GM23338 (cell line): ENCODE measurements at regions not wholly inside any gene's neighbourhood (a gene's known extent, or its start where the extent isn't known, plus 50 kb on each side); places are given as distances from the start of the nearest gene placed in this dataset.

Source experiments
- CREB1 ChIP-seq: fragments of 250-450 bp; sonication (Bioruptor Pico); IDR thresholded peaks from 2 replicates; pipeline ENCODE4 v1.5.0; 2020; ENCODE audit warnings: low read depth, mild to moderate bottlenecking, moderate library complexity
- EZH2 ChIP-seq: fragments of 200-600 bp; sonication (generic); IDR thresholded peaks from one replicate; pipeline ENCODE4 v1.8.0; 2017; ENCODE audit warnings: antibody characterized with exemption, mild to moderate bottlenecking, low read depth; ENCODE audit not compliant: unreplicated experiment
- EZH2phosphoT487 ChIP-seq: fragments of 200-600 bp; sonication (generic); IDR thresholded peaks from one replicate; pipeline ENCODE4 v1.8.1; 2018; ENCODE audit warnings: antibody characterized with exemption; ENCODE audit not compliant: unreplicated experiment
- JUNB ChIP-seq: IDR thresholded peaks from one replicate; pipeline ENCODE4 v1.6.1; 2016; ENCODE audit warnings: antibody characterized with exemption; ENCODE audit not compliant: unreplicated experiment
- NANOG ChIP-seq: IDR thresholded peaks from 2 replicates; pipeline ENCODE4 v1.6.1; 2016; ENCODE audit warnings: antibody characterized with exemption, borderline replicate concordance
- POLR2AphosphoS5 ChIP-seq: IDR thresholded peaks from 2 replicates; pipeline ENCODE4 v1.6.1; 2016; ENCODE audit warnings: antibody characterized with exemption, low read depth
- STAT1 ChIP-seq: IDR thresholded peaks from one replicate; pipeline ENCODE4 v1.6.1; 2016; ENCODE audit warnings: antibody characterized with exemption; ENCODE audit not compliant: unreplicated experiment
- ZNF114 ChIP-seq: fragments of 250-450 bp; sonication (Bioruptor Pico); IDR thresholded peaks from 2 replicates; pipeline ENCODE4 v1.5.0; 2020; ENCODE audit warnings: mild to moderate bottlenecking, moderate library complexity
- ZNF331 ChIP-seq: fragments of 250-450 bp; sonication (Bioruptor Pico); IDR thresholded peaks from 2 replicates; pipeline ENCODE4 v1.5.0; 2020; ENCODE audit warnings: low read depth, mild to moderate bottlenecking, moderate library complexity
- TF ChIP-seq, protein P1 (sequence below), 2 experiments: fragments of 200-600 bp in 1 of 2; sonication (generic) in 1 of 2; conservative IDR thresholded peaks; 2 replicates each; pipeline versions ENCODE4 v1.5.1 to v1.6.1; 2016 to 2017; ENCODE audit warnings: antibody characterized with exemption in 2 of 2, low read depth in 2 of 2, mild to moderate bottlenecking in 2 of 2, moderate library complexity in 1 of 2
- TF ChIP-seq, protein P2 (sequence below): IDR thresholded peaks from one replicate; pipeline ENCODE4 v1.6.1; 2018; ENCODE audit warnings: antibody characterized with exemption; ENCODE audit not compliant: unreplicated experiment
- TF ChIP-seq, protein P3 (sequence below): fragments of 250-450 bp; sonication (Bioruptor Pico); IDR thresholded peaks from 2 replicates; pipeline ENCODE4 v1.5.0; 2020; ENCODE audit warnings: mild to moderate bottlenecking, moderate library complexity
- TF ChIP-seq, protein P4 (sequence below): IDR thresholded peaks from 2 replicates; pipeline ENCODE4 v1.6.1; 2016; ENCODE audit warnings: antibody characterized with exemption

DNA sequence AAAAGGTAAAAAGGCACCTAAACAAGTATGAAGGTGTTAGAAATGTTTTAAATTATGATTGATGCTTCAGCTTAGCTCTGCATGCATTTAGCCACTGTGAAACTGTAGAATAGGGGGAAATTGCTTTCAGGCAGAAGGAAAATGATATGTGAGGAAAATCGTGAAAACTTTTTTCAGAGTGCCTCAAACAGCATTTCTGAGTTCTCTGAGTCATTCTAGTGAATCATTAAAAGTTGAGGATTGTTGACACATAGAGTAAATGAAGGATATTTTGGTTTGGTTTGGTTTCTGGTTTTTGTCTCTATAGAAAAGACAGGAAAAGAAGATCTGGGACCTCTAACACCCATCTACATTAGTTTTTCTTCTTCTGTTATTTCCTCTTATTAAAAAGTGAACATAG lies 332.5 kb upstream of the TRAM1L1 start:
- TF ChIP-seq, protein P1, sequence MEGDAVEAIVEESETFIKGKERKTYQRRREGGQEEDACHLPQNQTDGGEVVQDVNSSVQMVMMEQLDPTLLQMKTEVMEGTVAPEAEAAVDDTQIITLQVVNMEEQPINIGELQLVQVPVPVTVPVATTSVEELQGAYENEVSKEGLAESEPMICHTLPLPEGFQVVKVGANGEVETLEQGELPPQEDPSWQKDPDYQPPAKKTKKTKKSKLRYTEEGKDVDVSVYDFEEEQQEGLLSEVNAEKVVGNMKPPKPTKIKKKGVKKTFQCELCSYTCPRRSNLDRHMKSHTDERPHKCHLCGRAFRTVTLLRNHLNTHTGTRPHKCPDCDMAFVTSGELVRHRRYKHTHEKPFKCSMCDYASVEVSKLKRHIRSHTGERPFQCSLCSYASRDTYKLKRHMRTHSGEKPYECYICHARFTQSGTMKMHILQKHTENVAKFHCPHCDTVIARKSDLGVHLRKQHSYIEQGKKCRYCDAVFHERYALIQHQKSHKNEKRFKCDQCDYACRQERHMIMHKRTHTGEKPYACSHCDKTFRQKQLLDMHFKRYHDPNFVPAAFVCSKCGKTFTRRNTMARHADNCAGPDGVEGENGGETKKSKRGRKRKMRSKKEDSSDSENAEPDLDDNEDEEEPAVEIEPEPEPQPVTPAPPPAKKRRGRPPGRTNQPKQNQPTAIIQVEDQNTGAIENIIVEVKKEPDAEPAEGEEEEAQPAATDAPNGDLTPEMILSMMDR (conservative IDR thresholded peaks at IDR 0.05; ENCODE audit: low read depth in 2 of 2): no peak
- TF ChIP-seq EZH2phosphoT487 (no peak), CREB1 (CRISPR knock-in tag) (no peak), POLR2AphosphoS5 (no peak), EZH2 (no peak), JUNB (no peak), ZNF114 (CRISPR knock-in tag) (no peak), STAT1 (no peak), NANOG (no peak), ZNF331 (CRISPR knock-in tag) (no peak)
- TF ChIP-seq, protein P2, sequence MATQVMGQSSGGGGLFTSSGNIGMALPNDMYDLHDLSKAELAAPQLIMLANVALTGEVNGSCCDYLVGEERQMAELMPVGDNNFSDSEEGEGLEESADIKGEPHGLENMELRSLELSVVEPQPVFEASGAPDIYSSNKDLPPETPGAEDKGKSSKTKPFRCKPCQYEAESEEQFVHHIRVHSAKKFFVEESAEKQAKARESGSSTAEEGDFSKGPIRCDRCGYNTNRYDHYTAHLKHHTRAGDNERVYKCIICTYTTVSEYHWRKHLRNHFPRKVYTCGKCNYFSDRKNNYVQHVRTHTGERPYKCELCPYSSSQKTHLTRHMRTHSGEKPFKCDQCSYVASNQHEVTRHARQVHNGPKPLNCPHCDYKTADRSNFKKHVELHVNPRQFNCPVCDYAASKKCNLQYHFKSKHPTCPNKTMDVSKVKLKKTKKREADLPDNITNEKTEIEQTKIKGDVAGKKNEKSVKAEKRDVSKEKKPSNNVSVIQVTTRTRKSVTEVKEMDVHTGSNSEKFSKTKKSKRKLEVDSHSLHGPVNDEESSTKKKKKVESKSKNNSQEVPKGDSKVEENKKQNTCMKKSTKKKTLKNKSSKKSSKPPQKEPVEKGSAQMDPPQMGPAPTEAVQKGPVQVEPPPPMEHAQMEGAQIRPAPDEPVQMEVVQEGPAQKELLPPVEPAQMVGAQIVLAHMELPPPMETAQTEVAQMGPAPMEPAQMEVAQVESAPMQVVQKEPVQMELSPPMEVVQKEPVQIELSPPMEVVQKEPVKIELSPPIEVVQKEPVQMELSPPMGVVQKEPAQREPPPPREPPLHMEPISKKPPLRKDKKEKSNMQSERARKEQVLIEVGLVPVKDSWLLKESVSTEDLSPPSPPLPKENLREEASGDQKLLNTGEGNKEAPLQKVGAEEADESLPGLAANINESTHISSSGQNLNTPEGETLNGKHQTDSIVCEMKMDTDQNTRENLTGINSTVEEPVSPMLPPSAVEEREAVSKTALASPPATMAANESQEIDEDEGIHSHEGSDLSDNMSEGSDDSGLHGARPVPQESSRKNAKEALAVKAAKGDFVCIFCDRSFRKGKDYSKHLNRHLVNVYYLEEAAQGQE: no peak
- TF ChIP-seq, protein P3, sequence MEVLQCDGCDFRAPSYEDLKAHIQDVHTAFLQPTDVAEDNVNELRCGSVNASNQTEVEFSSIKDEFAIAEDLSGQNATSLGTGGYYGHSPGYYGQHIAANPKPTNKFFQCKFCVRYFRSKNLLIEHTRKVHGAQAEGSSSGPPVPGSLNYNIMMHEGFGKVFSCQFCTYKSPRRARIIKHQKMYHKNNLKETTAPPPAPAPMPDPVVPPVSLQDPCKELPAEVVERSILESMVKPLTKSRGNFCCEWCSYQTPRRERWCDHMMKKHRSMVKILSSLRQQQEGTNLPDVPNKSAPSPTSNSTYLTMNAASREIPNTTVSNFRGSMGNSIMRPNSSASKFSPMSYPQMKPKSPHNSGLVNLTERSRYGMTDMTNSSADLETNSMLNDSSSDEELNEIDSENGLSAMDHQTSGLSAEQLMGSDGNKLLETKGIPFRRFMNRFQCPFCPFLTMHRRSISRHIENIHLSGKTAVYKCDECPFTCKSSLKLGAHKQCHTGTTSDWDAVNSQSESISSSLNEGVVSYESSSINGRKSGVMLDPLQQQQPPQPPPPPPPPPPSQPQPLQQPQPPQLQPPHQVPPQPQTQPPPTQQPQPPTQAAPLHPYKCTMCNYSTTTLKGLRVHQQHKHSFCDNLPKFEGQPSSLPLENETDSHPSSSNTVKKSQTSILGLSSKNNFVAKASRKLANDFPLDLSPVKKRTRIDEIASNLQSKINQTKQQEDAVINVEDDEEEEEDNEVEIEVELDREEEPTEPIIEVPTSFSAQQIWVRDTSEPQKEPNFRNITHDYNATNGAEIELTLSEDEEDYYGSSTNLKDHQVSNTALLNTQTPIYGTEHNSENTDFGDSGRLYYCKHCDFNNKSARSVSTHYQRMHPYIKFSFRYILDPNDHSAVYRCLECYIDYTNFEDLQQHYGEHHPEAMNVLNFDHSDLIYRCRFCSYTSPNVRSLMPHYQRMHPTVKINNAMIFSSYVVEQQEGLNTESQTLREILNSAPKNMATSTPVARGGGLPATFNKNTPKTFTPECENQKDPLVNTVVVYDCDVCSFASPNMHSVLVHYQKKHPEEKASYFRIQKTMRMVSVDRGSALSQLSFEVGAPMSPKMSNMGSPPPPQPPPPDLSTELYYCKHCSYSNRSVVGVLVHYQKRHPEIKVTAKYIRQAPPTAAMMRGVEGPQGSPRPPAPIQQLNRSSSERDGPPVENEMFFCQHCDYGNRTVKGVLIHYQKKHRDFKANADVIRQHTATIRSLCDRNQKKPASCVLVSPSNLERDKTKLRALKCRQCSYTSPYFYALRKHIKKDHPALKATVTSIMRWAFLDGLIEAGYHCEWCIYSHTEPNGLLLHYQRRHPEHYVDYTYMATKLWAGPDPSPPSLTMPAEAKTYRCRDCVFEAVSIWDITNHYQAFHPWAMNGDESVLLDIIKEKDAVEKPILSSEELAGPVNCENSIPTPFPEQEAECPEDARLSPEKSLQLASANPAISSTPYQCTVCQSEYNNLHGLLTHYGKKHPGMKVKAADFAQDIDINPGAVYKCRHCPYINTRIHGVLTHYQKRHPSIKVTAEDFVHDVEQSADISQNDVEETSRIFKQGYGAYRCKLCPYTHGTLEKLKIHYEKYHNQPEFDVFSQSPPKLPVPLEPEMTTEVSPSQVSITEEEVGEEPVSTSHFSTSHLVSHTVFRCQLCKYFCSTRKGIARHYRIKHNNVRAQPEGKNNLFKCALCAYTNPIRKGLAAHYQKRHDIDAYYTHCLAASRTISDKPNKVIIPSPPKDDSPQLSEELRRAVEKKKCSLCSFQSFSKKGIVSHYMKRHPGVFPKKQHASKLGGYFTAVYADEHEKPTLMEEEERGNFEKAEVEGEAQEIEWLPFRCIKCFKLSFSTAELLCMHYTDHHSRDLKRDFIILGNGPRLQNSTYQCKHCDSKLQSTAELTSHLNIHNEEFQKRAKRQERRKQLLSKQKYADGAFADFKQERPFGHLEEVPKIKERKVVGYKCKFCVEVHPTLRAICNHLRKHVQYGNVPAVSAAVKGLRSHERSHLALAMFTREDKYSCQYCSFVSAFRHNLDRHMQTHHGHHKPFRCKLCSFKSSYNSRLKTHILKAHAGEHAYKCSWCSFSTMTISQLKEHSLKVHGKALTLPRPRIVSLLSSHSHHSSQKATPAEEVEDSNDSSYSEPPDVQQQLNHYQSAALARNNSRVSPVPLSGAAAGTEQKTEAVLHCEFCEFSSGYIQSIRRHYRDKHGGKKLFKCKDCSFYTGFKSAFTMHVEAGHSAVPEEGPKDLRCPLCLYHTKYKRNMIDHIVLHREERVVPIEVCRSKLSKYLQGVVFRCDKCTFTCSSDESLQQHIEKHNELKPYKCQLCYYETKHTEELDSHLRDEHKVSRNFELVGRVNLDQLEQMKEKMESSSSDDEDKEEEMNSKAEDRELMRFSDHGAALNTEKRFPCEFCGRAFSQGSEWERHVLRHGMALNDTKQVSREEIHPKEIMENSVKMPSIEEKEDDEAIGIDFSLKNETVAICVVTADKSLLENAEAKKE: no peak
- TF ChIP-seq, protein P4, sequence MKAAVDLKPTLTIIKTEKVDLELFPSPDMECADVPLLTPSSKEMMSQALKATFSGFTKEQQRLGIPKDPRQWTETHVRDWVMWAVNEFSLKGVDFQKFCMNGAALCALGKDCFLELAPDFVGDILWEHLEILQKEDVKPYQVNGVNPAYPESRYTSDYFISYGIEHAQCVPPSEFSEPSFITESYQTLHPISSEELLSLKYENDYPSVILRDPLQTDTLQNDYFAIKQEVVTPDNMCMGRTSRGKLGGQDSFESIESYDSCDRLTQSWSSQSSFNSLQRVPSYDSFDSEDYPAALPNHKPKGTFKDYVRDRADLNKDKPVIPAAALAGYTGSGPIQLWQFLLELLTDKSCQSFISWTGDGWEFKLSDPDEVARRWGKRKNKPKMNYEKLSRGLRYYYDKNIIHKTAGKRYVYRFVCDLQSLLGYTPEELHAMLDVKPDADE: no peak
